GM19351 (cell line): ENCODE measurements at regions not wholly inside any gene's neighbourhood (a gene's known extent, or its start where the extent isn't known, plus 50 kb on each side); places are given as distances from the start of the nearest gene placed in this dataset.

Experiments
- ATAC-seq: cut with Tn5 transposase; IDR thresholded peaks from one replicate; pipeline ENCODE4 v1.9.1; 2021; ENCODE audit warnings: mild to moderate bottlenecking, moderate library complexity; ENCODE audit not compliant: unreplicated experiment

- no peak for ATAC-seq
Measured at GRCh38 chr16:64312980-64313379, 808.9 kb downstream of the CDH11 start.

DNA sequence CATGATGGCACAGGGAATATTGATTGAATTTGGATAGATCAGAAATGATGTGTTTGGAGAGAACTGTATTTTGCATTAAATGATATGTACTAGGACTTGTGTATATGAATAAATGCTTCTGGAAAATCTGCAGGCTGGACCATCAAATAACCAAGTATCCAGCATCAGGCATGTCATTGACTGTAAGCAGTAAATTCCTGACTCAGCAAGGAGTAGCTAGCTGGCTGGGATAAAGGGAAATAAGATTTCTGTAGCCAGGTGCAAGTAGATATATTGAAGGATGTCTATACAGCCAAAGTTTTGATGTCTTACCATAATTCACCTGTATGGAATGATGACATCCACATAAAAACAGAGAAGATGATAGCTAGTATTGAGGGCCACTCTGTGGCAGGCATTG, 809.6 kb downstream of the CDH11 start:
- no peak for ATAC-seq

- no peak for ATAC-seq
Measured at GRCh38 chr16:64311241-64311640, 810.6 kb downstream of the CDH11 start.

GRCh38 chr16:64309398-64310110, 812.3 kb downstream of the CDH11 start:
- no peak for ATAC-seq

DNA sequence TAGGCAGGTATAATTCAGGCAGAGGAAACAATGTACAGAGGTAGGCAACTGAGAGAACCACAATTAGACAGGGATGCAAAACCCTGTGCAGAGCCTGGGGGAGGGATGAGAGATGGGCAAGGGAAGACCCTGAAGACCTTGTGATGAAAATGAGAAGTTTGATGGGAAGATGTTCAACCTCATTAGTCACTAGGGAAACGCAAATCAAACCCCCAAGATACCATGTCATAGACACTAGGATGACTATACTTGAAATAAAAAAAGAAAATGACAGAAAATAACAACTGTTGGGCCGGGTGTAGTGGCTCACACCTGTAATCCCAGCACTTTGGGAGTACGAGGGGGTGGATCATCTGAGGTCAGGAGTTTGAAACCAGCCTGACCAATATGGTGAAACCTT, 813.1 kb downstream of the CDH11 start:
- no peak for ATAC-seq

GRCh38 chr16:64307431-64307830, 814.4 kb downstream of the CDH11 start:
- ATAC-seq, result no peak

GRCh38 chr16:64305663-64306062, 816.2 kb downstream of the CDH11 start:
- ATAC-seq, result no peak

- ATAC-seq, result no peak
Measured at GRCh38 chr16:64304951-64305350, 816.9 kb downstream of the CDH11 start.

DNA sequence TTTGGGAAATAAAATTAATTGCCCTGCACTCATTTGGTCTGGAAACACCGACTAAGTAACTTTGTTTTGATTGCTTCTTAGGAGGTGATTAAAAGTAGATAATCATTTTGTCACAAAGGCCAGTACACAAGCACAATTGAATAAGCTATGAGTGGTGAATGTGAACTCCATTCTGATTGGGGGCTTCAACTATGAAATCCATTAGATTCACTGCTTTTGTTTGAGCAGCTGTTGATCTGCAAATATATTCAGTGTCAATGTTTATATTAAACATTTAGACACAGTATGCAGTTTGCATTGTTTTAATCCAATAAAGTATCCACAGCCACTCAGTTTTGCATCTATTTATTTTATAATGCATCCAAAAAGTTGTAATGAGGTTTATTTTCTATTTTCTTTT, 817.5 kb downstream of the CDH11 start:
- ATAC-seq, result no peak

DNA sequence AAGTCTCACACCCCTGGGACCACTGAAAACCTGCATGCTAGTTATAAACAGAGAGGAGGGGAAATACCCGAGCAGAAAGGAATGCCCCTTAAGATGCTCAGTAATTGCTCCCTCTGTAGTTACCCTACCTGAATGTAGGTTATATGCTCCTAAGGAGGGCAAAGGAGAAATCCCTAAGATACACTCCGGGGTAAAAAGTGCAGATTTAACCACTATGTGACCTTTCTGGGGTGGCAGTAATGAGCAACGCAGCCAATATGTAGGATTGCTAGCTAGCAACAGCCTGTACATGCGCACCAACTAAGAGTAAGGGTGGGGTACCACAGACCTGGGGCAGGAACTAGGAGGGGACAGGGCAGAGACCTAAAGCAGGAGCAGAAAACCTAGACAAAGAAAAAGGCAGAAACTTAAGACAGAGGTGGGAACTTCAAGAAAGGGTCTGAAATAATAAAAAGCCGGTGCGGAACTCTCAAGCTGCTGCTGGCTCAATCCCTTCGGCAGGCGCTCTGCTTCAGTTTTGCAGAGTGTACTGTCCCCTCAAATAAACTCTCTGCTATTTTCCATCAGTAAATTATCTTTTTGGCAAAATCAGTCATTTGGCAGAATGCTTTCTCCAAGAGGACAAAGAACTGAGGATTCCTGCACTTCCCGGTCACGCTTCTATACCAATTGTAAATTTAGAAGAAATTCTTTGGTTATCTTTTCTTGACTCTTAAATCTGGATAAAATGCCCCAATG, 823.8 kb downstream of the CDH11 start:
- no peak for ATAC-seq

DNA sequence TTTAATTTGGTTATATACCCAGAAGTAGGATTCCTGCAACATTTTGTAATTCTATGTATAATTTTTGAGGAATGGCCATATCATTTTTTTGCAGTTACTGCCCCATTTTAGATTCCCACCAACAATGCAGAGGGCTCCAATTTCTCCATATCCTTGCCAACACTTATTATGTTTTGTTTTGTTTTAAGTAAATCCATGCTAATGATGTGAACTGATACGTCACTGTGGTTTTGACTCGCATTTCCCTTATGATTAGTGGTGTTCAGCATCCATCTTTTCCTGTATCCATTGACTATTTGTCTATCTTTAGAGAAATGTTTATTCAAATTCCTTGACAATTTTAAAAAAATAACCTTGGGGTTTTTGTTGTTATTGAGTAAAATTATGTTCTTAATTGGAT, 826.4 kb downstream of the CDH11 start:
- ATAC-seq, result no peak

GRCh38 chr16:64292953-64293352, 828.9 kb downstream of the CDH11 start:
- no peak for ATAC-seq

GRCh38 chr16:64292161-64292560, 829.7 kb downstream of the CDH11 start:
- no peak for ATAC-seq

GRCh38 chr16:64290461-64290860, 831.4 kb downstream of the CDH11 start:
- ATAC-seq, result no peak

- ATAC-seq, result no peak
Measured at GRCh38 chr16:64287655-64288528, 834.0 kb downstream of the CDH11 start.

DNA sequence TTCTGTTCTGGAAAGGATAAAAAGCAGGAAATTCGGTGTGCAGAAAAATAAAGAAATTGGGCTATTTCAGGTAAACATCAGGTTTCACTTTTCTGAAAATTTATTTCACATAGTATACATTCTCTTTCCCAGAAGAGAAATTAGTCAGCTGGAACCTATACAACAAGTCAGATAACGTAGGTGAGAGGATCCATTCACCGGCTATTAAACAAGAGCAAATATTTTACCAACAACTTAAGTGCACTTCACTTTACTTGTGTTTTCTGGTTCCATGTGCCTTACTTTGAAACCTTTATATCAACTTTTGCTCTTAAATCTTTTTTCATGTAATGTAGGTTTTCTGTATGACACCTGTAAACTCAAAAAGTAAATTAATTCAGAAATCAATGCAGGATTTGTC, 839.7 kb downstream of the CDH11 start:
- no peak for ATAC-seq

- ATAC-seq, result no peak
Measured at GRCh38 chr16:64280317-64280716, 841.5 kb downstream of the CDH11 start.

DNA sequence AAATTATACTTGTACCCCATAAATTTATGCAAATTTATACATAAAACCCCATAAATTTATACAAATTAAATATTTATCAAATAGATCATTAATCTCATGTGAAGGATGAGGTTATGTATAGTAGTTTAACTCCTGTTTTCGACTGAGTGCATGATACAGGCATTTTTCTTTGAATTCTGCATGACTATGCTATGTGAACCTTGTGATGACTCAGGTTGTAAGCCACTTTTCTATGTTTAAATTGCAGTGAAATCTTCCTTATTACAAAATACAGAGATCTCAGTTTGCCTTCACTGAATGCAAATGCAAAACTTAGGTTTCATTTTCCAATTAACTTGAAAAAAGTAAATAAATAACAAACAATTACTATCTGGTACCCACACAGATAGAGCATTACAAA, 843.7 kb downstream of the CDH11 start:
- ATAC-seq, result no peak

DNA sequence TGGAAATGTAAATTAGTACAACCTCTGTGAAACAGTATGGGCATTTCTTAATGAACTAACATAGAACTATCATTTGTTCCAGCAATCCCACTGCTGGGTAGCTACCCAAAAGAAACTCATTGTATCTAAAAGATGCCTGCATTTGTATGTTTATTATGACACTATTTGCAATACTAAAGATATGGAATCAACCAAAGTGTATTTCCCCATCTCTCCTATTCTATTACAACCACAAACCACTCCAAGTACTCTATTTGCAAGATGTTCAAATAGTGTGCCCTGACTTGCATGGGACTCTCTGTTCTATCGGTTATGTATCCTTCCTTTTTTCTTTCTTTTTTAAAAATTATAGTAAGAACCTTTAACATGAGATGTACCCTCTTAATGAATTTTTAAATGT, 845.2 kb downstream of the CDH11 start:
- no peak for ATAC-seq

- no peak for ATAC-seq
Measured at GRCh38 chr16:64272028-64272427, 849.8 kb downstream of the CDH11 start.

GRCh38 chr16:64269756-64270155, 852.1 kb downstream of the CDH11 start:
- ATAC-seq, result no peak

DNA sequence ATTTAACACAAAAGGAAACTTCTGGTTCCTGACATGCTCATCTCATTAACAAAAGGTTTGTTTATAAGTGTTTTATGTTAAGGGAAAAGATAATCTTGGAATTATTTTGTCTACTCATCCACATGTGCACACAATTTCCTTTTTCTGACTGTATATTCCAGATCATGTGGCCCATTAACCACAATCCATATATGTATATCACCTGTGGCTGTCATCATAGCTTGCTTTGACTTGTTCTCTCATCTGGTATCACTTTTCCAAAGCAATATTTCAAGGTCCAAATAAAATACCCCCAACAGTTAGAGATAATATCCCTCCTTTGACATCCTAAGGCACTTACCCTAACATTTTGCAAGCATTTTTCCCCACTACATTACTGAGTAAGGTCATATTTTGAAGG, 856.1 kb downstream of the CDH11 start:
- ATAC-seq, result no peak
